HG02870 (cell line): ENCODE measurements at regions not wholly inside any gene's neighbourhood (a gene's known extent, or its start where the extent isn't known, plus 50 kb on each side); places are given as distances from the start of the nearest gene placed in this dataset.

ENCODE experiments used
- ATAC-seq: cut with Tn5 transposase; IDR thresholded peaks from one replicate; pipeline ENCODE4 v1.9.1; 2021; ENCODE audit warnings: mild to moderate bottlenecking, moderate library complexity; ENCODE audit not compliant: unreplicated experiment

DNA sequence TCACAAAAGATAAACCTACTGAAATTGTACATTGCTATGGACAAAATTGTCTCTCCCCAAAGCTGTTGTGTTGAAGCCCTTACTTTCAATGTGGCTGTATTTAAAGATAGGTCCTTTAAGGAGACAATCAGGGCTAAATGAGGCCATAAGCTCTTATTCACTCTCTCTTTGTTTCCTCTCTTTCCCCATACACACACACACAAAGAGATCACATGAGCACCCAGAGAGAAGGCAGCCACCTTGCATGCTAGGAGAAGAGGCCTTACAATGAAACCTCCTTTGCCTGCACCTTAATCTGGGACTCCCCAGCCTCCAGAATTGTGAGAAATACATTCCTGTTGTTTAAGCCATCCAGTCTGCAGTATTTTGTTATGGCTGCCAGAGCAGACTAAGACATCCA lies 1295.6 kb upstream of the CDH6 start:
- no peak for ATAC-seq

DNA sequence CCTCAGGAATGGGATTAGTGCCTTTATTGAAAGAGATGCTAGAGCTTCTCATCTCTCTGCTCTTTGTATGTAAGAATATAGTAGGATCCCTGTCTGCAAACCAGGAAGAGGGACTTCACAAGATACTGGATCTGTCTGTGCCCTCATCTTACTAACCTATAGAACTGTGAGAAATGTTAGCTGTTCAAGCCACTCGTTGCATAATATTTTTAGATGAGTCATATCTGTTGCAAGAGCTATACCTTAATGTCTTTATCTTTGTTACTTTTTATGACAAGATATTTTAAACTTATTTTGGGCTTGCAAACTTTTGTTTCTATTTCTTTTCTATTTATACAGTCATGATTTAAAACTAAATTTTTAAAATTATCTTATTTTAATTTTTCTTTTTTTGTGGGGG lies 1296.8 kb upstream of the CDH6 start:
- no peak for ATAC-seq

DNA sequence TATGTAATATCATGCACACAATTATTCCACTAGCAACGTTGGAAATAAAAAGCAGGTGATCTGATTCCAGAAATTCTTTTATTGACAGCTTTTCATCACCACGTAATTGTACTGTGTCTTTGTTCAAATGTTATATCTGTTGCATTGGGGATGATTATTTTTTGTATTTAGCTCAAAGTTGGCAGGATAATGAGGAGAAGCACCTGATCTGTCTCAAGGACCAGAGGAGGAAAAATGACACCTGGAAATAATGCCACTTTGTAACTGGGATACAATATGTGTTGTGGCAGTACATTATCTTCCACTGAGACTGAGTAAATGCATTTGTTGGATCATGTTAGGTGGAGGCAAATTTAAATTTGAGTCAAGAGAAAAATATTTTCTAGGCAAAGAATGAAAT lies 1298.8 kb upstream of the CDH6 start:
- ATAC-seq, result no peak

DNA sequence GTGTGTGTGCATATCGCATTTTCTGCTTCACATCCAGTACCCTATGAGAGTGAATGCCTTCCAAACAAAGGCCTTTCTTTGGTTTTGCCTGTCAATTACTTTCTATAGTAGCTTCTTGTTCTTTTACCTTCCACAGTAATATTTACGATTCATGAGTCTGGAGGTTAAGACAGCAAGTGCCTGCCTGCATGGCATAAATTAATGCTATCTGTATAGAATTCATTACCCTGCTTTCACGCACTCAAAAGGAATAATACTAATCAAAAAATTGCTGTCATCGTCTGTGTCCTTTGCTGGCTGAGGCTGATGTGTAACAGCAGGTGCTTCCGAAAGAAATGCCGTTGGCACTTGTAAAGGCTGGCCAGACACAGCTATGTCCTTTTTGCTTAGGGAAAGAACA lies 1304.4 kb upstream of the CDH6 start:
- ATAC-seq, result no peak

DNA sequence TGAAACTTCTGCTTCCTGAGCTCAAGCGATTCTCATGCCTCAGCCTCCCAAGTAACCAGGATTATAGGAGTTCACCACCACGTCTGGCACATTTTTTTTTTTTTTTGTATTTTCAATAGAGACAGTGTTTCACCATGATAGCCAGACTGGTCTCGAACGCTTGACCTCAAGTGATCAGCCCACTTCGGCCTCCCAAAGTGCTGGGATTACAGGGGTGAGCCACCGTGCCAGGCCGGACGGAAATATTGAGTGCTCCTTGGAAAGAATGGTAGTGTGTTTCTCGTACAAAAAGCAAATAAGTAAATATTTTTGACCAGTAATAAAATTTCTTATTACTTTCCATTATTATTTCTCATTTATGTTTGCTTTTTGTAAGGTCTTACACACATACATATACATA lies 1307.9 kb upstream of the CDH6 start:
- no peak for ATAC-seq

DNA sequence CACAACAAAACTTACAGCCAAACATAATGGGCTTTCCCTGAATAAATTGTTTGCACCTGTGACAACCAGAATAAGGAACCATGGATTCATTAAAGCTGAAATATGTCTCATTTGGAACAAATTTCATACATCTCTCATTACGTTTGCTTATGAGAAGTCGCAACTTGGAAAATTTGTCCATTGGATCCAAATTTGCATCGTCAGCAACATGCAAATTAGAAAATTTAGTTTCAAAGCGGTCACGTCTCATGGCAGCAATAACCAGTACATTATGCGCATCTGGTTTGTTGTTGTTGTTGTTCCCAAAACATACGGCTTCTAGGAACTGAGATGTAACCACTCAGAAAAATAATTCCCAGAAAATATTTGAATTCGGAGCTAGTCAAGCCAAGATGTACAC lies 1311.5 kb upstream of the CDH6 start:
- no peak for ATAC-seq

DNA sequence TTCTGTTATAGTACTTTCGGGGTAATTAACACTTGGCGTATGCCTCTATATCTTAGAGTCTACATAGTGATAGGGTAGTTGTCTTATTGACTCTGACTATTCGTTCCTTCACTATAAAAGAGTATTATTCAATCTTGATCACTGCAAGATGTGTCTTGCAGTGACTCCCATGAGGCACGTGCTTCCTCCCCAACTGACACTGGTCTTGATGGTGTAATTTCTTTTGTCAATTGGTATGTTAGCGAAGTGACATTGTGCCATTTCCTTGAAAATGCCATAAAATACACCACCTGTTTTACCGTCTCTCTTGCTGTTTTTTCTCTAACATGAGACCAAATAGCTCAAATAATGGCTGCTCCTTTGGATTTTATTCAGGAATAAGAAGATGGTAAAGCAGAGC lies 1314.1 kb upstream of the CDH6 start:
- no peak for ATAC-seq

DNA sequence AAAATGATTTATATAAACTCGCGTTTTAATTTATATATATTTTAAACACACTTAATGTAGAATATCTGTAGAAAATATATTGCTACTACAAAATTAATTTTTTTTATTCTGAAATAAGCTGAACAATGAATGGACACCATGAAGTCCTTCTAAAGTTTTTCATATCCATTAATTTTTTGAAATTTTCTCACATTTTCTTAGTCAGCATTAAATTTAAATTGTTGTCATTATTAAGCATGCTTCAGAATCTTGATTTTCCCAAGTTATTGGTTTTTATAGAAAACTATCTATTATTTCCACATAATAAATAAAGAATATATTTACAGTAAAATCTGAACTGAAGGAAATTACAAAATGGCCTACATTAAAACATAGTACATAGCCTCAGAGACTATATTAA lies 1314.9 kb upstream of the CDH6 start:
- ATAC-seq, result no peak

DNA sequence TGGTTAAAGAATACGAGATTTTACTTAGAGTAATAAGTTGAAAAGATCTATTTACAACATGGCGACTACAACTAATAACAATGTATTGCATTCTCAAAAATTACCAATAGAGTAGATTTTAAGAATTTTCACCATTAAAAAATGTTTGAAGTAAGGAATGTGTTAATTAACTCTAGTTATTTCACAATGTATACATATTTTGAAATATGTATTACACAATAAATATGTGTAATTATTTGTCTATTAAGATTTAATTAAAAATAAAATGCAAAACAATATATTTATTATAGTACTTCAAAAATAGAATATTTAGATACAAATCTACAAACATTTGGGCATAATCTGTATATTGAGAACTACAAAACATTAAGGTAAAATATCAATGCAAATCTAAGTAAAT lies 1326.3 kb upstream of the CDH6 start:
- ATAC-seq, result no peak

DNA sequence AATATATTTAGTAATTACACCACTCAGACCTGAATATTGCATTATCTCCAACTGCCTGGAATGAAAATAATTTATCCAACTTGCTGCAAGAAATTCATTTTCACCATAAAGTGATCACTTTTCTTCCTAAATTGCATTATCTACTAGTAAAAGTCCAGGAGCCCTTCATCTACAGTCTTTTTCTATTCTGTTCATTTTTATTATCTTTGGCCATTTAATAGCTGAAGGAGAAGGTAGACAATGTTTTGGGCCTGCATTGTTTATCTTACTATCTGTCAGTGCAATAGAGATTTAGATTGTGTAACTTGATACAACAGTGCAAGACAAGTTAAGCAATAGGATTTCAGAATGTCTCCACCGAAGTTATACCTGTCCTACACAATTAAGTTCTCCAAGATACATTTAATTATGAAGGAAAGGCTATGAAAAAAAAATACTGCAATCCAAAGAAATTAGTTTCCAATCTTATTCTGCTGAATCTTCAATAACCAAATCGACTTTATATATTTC lies 1339.7 kb upstream of the CDH6 start:
- ATAC-seq, result no peak

DNA sequence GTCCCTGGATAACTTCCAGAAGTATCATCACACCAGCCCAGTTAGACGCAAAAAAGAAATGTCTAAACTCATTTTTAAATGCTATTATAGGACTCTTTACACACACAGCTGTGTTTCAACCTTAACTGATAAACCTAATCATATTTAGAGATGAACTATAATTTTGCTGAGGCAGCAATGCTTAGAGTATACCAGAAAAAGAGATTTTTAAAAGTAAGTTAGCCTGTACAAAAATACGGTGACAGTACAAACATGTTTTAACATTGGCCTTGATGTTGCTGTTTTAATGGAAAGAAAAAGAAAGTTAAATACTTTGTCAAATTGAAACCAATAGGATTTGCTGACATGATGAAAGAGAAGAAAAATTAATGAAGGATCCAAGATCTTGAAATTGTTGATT lies 1341.2 kb upstream of the CDH6 start:
- ATAC-seq, result no peak

DNA sequence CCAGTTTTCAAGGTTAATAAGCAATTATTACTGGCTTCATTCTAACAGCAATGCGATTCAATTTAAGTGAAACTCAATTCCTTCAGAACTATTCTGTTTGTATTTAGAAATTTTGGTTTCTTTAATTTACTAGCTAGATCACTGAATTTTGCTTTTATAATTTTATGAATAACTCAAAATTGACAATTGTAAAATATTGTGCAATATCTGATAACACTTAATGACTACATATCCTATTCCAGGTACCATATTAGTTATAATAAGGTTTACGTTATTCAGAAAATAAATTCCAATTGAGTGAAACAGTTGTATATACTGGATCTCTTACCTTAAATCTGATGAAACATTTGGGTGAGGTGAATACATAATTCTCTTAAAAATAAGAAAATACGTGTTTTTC lies 1348.3 kb upstream of the CDH6 start:
- ATAC-seq, result no peak

DNA sequence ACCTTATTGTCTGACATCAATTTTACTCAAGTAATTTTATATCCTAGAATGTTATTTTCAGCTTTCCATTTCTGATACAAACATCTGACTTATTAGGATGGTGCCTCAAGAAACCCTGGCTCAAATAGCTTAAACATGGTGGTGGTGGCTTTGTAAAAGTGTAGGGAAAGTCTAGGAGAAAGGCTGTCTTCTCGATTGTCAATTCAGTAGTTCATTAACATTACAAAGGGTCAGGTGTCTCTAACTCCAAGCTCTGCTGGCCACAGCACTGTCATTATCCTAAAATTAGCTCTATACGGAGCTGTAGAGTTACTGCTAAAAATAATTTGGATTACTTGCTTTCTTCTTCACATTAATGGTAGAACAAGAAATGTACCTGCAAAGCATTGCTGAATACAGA lies 1360.1 kb upstream of the CDH6 start:
- no peak for ATAC-seq

DNA sequence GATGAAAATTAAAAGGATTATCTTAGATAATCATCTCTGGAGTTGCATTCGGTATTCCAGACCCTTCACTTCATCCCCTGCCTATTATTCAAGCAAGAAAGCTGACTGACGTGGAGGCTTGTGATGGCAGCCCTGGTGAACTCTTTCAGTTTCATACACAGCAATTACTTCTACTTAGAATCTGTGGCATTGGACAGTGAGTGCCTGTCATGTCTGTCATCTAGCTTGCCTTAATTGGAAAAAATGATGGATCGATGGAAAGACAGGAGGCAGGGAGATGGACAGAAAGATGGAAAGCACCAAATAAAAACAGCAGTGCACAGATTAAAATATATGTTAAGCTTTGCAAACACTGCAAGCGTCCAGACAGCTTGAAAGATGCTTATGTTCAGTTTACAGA lies 1371.0 kb upstream of the CDH6 start:
- no peak for ATAC-seq

DNA sequence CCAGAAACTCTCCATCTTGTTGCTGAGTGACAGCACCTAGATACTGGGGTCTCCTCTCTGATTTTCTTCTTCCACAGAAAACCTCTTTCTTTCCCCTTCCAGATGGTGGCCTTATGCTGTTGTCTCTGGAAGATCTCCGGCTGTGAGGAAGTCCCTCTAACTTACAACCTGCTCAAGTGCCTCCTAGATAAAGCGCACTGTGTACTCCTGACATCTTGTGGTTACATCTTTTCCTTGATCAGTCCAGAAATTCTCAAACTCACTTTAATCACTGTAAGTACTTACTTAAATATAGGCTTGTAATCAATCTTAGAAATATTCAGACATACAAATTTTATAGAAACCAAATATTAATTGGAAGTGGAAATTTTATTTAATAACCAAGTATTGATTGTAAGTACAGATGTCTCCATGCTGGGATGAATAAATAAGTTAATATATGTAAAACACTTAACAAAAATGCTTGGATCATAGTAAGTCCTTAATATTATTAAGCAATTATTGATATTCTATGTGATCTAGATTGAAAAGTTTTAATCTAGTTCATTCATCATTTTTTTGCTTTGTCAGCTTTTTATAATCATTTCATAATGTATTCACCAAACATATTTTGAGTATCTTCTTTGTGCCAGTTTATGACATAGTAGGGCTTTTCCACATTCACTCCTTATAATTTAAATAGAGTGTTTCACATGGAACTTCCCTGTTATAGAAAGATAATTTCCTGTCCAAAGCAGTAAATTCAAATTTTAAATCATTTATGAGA lies 1381.4 kb upstream of the CDH6 start:
- ATAC-seq, result no peak

DNA sequence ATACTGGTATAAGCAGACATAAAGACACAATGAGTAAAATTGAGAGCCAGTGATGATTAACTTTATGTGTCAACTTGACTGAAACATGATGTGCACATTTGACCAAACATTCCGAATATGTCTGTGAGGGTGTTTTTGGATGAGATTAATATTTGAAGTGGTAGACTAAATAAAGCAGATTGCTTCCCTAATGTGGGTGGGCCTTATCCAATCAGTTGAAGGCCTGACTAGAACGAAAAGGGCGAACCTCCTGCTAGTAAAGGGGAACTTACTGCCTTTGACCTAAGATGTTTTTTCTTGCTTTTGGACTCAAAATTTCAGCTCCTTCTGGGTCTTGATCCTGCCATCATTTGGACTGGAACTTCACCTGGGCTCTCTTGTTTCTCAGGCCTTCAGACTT lies 1387.7 kb upstream of the CDH6 start:
- no peak for ATAC-seq

DNA sequence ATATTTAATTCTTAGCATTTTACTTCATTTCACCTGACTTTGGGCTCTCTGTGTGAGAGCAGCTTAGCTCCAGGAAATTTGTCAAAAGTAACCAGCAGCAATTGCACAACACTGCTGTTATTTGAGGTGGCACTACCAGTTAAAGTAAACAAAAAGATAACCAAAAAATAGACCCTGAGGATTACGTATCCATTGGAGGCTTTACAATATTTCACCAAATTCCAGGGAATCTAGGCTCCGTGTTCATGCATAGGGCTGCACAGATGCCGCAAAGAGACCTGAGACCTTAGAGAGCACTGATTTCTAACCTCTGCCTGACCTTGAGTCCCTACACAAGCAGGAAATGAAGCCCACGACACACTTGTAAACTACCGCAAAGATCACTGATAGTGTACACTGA lies 1392.7 kb upstream of the CDH6 start:
- ATAC-seq, result no peak

DNA sequence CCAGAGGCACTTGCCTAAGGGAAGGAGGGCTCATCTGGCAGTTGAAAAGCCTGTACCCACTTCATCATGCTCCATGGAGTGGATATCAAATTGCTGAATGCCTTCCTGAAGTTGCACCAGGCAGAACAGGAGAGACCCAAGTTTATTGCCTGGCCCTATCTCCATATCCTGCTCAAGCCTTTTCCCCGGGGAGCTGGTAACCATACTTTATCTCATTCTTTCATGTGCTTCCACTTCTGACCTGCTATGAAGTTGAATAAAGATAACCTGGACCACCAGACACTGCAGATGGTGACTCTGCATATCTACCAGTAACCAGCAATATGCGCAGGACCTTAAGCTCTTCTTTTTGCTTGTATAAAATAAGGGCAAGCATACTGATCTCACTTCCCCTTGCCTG lies 1397.5 kb upstream of the CDH6 start:
- ATAC-seq, result no peak

DNA sequence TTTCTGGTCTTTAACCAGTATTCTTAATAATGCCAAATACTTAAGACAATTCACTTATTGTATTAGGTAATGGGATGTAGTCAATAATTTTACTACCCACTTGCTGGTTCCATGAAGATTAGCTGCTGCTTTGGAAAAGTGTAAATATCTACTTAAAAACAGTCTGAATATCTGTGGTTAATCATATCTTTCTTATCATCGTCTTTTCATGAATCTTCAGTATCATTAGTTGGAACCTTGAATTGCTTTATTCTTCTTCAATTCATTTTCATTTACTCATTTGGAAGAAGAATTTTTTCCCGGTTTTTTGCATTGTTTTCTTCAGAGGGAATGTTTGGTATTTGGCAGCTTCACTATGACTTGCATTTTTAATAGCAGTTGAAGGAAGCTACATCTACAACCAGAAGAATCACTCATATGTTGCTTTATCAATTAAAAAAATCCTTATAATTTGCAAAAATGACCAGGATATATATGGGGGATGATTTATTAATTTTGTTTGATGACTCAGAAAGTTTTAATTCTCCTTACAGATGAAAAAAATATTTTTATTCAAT lies 1398.3 kb upstream of the CDH6 start:
- ATAC-seq, result no peak

DNA sequence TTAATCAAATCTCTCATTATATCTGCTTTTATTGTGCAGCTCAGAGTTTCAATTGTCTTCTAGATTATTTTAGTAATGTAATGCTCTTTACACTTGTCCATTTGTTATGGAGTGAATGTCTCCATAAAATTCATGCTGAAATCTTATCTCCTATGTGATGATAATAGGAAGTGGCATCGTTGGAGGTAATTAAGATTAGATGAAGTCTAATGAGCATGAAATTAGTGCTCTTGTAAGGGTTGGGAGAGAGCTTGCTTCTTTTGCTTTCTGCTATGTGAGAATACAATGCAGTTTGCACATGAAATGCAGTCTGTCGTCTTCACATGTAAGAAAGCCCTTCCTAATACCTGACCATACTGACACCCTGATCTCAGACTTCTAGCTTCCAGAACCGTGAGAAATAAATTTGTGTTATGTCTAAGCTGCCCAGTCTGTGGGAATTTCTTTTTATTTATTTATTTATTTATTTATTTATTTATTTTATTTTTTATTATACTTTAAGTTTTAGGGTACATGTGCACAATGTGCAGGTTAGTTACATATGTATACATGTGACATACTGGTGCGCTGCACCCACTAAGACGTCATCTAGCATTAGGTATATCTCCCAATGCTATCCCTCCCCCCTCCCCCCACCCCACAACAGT lies 1399.2 kb upstream of the CDH6 start:
- ATAC-seq, result no peak

DNA sequence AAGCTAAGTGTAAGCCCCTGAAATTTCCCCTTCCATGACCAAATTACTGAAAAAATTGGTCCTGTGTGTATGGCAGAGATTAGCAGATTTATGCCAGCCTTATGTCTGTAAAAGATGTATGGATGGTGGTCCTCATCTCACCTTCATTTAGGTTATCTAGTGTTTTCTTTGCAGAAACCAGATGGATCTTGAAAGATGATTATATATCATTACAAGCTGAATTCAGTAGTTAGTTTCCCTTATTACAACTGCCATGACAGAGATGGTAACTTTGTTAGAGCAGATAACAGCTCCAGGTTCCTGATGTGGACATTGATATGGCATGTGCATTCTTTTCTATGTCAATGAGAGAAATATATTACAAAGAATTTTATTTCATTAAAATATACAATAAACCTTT lies 1403.2 kb upstream of the CDH6 start:
- ATAC-seq, result no peak

DNA sequence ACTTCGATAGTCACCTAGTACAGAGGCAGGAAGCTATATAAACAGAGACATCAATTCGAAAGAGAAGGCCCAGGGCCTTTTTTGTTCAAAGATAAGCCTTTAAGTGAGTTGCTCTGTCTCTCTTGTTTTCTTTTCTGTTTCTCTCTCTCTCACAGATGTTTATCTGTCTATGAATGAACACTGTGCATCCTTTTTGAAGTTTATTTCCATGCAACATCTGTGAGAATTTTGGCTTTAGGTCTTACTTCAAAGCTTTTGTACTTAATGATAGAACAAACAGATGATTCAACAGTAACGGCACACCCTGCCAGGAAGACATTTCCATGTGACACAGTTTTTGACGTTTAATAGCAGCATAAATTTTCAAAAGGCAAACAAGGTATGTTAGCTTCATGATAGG lies 1413.1 kb upstream of the CDH6 start:
- ATAC-seq, result no peak
